Effector CD4-positive, alpha-beta T cell (primary cell): ENCODE measurements at regions not wholly inside any gene's neighbourhood (a gene's known extent, or its start where the extent isn't known, plus 50 kb on each side); places are given as distances from the start of the nearest gene placed in this dataset.

Experiments used
- DNase-seq: peaks from one replicate; pipeline ENCODE4 v3.0.0-alpha.2; 2020

DNA sequence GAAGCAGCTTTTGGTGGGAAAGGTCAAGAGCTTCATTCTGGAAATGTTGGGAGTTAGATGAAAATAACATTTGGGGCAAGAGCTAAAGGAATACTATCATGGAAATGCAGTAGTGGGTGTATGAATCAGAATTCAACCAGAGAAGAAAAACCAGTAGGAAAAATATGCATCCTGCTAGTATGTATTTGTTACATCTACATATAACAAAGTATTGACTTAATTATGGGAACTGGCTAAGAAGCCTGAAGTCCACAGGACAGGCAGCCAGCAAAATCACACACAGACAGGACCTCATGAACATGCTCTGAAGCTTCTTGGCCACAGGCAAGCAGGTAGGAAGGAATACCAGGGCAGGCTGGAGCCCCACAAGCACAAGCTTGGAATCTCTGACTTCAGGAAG lies 185.8 kb downstream of the FBXO15 start:
- DNase-seq: no peak

DNA sequence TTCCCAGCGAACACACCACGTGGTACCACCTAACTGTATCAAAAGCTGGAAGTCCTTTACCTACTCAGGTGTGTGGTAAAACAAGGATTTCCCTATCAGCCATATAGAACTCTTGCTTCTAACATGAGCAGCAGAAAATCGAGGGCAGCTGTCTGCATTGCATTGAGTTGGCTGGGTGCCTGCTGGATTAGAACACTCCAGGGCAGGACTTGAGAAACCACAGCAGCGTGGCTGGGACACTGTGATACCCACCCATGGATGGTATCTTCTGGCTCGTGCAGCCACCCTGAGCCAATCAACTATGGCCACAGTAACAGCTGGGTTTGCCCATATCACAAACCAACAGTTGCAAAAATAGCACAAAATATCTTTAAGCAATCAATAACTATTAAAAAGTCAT lies 188.3 kb downstream of the FBXO15 start:
- DNase-seq: no peak

DNA sequence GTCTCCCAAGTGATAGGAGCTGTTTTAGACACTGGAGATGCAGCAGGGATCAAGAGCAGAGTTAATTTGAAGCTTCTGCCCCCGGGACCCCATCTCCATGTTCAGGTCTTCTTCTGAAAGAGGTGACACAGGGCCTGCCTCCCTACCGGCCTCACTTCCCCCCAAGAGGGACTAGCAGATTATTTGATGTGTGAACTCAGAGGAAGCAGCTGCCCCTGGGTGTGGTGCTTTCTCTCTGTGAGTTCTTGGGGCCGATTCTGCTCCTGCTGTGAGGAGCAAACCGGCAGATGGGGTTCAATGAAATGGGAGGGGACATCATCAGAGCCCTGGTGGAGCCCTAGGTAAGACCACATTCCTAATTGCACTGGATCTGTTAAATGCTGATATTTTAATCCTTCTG lies 193.4 kb downstream of the FBXO15 start:
- DNase-seq: no peak

DNA sequence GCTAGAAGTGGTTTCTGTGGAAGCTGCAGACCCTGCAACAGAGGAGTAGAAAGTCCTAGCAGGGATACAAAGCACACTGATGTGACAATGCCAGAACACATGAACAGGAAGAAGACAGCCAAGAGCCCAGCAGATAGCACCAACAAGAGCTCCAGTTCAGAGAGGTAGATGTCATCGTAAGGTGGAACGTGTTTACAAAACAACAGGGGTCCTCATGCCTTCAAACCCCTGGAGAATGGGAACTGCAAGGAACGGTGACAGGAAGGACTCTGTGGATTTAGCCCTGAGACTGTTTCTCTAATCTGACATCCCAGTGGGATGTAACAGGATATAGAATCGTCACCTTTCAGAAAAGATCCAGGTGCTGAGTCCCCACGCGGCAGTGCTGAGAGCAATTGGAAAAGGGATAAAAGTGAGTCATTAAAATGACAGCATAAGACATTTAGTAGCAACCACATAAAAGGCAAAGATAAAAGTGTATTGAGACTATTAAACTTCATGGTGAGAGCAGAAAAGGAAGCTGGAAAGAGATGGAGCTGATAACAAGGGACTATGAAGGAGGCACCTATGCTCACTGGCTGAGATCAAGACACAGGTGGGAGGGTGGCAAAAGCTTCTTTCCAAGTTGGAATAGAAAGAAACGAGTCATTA lies 195.2 kb downstream of the FBXO15 start:
- no peak for DNase-seq

DNA sequence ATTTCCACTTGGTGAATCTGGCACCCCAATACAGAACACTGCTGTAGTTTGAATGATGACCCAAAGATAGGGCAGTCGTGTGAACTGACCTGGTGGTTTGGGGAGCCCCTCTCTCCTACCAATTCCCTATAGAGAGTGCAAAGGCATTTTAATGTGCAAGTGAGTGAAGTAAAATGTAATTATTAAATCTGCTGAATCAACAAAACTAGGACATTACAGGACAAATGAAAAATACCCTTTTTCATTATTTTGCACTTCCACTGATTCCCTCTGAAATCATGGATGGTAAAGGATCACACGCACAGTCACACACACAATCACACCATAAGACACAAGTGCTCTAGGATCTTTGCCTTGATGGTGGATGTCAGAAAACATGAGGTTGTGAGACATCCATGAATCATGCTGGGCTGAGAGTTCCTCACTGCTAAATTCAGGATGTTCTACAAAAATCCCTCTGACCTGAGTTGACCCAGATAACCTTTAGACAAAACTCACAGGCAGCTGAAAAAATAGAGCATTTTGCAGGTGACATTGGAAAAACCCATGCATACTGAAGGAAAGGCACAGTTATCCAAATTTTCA lies 197.4 kb downstream of the FBXO15 start:
- DNase-seq: no peak

DNA sequence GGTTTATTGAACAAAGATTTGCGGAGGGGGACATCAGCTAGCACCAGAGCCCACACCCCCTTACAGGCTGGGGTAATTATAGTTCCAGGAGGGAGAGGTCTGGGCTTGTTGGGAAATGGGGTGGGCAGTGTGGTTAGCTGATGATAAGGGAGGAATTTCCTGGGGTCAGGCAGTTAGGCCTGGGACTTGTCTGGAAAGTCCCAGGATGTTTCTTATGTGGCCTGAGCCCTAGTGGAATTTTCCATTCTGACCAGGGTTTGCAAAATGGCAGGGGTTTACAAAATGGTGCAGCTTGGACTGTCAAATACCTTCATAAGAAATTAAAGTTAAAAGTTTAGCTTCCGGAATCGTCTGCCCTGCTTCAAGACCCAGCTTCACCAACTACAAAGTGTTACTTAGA lies 199.1 kb downstream of the FBXO15 start:
- DNase-seq: no peak

DNA sequence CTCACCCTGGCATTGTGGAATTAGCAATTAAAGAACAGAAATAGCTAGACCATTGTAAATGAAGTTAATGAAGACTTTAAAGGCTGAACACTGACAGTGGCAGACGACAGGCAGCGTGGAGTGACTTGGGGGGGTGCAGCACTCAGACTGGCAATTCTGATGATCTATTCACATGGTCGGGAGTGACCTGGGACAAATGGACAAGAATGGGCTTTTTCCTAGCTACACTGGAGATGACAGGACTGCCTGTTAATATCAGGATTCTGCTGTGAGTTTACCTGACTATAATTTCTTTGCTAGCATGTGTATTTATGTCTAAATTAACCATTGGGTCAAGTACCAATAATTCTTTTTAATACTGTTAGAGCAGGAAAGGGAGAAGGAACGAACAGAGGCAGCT lies 199.6 kb downstream of the FBXO15 start:
- DNase-seq: no peak

DNA sequence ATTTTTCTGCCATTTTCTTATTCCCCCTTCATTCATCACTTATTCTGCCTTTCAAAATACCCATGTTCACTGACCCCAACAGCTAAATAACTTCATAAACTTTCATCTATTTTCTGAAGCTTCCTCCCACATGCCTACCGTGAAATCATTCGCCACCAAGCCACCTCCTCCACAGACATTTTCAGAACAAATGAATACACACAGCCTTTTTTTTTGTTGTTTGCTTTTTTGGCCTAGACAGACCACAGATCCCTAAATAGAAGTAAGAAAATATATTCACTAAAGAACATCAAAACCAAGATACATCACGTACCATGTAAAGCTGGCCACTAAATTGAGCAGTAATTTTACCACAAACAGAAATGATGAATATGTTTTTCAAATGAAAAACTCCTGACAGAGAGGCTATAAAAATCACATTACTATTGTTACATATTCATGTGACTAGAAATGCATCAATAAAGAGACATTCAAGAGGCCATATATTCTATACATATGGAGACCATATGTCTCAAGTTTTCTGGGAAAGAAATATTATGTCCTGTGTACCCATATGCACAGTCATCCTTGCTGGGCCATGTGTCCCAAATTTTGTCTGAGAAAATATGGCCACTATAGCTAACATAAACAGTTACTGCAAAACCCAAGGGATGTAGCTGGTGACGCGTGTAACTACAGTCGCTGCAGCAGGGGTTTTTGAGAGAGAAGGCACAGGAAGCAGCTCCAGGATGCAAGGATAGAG lies 200.3 kb downstream of the FBXO15 start:
- DNase-seq: no peak

DNA sequence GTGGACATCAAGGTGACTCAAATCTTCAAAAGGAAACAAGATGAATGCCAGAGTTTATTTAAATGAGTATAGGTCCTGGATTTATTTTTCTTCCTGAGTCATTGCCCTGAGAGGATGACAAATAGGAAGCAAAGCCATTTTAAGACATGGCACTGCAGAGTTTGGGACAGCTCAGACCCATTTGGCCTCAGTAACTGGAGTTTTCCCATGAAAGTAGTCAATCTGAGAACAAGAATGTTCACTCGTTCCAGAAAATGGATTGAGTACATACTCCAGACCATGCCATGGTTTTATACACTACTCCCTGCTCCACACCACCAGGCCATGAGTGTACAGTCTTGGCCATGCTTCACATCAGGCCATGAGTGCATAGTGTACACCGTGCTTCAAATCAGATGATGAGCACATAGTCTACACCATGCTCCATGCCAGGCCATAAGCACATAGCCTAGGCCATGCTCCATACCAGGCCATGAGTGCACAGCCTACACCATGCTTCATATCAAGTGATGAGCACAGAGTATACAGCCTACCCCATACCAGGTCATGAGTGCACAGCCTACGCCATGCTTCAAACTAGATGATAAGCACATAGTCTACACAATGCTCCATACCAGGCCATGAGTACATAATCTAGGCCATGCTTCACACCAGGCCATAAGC lies 202.4 kb downstream of the FBXO15 start:
- DNase-seq: no peak

DNA sequence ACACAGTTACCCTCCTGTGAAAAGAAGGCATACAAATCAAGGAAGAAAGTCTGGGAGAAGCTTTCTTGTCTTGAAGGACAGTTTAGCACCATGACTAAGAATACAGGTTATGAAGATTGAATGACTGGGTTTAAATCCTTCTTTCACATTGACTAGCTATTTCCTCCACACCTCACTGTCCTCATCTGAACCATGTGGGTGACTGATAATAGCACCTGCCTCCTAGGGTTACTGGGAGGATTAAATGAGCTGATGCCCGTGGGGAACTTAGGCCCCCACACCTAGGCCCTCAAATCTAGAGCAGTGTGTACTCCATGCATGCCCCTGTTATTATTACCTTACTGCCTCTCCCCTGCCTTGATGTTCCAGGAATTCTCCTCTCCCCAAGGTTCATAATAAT lies 202.9 kb downstream of the FBXO15 start:
- DNase-seq: no peak

DNA sequence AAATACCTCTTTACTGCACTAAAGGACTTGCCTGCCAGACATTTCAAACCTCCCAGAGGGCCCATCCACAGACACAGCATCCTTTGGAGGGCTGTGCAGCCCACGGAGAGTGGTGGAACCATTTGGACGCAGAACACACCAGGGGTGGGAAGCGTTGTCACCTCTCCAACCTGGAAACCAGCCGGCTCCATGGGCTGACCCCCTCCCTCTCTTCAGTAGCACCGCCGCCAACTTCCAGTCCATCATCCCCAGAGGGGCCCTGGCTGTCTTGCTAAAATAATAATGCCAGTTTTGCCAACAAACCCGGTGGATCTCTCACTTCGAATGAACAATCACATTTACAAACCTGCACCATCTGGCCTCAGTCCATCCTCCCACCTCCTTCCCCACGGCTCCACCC lies 203.9 kb downstream of the FBXO15 start:
- DNase-seq: no peak

DNA sequence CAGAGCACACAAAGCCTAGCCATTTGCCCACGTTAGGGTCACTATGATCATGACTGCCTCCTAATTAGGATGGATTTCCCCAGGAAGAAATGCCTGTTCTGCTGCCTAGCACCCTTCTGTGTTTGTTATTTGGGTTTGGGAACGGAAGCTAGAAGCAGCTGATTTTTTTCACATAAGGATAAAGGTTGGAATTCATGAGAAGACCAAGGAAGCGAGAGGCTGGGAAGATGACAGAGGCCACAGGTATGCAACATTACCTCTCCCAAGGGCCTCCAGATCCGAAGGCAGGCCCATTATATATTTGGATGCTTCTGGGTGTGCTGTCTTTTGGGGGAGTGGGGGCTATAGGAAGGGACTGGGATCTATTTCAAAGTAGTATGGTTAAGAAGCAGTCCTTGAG lies 204.7 kb downstream of the FBXO15 start:
- no peak for DNase-seq

DNA sequence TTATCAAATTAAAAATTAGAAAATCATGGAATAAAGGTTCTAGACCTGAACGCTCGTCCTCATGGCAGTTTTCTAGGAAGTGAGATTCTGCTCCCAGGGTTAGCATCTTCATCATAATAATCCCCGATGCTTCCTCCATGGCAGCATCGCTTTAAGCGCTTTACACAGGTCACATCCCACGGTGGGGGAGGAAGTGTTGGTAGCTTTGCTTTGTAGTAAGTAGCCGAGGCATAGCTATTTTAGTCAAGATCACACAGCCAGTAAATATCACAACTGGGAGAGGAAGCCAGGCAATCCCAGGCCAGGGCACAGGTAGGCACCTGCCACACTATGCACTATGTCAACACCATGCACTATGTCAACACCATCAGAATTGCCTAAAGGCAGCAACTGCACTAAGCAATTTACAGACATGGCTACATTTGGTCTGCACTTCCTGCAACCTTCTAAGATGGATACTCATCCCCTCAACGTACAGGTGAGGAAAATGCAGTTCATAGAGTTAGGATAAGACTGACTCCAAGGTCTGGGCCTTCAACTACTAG lies 205.5 kb downstream of the FBXO15 start:
- no peak for DNase-seq

DNA sequence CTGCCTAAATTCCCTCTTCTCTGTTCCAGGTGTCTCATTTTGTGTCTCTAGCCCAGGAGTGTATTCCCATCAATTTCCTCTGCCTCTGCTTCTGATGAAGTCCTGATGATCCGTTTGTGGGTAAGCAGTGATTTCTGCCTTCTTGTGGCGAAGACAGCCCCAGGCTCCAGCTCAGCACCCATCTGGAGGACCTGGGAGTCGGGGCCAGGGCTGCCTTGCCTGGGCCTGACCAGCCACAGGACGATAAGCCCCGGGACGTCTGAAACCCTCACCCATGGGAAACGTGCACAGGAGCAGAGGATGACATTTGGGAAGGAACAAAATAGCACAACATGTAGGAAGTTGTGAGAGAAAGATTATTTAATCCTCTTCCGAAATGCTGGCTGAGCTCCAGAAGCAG lies 206.9 kb downstream of the FBXO15 start:
- DNase-seq: no peak

DNA sequence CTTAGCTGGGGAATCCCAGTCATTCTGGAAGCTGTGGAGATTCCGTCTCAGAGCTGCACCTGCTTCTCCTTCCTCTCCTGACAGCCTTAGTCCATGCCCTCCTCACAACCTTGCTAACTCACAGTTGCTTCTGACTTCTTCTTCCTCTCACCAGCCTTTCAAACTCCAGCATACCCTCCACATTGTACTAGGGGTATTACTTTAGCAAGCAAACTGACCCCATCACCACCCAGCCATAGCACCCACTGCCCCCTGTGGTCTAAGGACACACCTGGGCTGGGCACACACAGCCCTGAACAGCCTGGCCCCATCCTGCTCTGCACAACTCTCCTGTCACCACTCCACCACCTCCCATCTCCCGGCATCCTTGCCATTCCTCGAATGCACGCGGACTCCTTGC lies 208.2 kb downstream of the FBXO15 start:
- DNase-seq: no peak

DNA sequence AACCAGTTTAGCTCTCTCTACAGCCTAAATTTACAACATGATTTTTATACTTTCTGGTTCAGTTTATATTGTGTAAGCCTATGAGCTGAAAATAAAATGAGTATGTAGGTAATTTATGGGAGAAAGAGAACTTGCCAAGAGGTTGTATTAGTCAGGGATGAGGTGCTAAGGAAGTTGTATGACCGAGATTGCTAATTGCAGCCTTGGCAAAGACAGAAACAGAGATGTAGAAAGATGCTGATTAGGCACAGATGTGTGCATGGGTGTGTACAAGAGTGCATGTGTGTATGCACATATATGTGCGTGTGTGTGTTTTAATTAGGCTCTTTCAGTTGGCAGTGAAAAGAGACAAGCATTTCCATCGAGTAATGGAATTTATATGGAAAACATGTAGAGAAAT lies 213.9 kb downstream of the FBXO15 start:
- DNase-seq: no peak

DNA sequence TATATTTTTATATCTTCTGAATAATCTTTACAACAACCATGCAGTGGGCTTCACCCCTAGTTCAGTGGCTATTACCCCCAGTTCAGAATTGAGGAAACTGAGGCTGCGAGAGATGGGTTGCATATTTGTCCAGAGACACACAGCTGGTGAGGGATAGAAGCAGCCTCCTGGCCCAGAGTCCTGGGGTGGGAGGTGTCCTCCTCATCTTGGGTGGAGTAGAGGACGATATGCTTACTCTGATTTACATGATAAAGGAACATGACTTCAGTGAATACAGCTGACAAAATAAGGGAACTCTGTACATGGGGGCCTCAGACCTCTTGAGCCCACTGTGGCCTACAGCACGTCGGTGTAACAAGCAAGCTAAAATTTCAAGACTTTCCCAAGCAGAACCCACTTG lies 214.7 kb downstream of the FBXO15 start:
- DNase-seq: no peak

DNA sequence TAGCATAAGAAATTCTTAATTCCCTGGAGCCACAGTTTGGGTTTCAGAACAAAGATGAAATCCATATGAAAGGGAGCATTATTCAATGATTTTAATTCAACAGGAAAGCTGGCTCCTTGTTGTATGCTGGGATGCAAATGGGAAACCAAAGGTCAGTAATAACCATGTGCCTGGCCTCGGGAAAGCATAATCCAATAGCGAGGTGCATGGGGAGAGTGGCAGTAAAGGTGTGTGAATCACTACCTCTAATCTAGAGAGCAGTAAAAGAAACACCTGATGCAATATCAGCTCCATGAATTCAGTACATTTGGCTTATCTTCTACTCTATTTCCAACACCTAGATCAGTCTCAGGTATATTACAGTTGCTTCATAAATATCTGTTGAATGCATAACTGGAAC lies 220.1 kb downstream of the FBXO15 start:
- DNase-seq: no peak

DNA sequence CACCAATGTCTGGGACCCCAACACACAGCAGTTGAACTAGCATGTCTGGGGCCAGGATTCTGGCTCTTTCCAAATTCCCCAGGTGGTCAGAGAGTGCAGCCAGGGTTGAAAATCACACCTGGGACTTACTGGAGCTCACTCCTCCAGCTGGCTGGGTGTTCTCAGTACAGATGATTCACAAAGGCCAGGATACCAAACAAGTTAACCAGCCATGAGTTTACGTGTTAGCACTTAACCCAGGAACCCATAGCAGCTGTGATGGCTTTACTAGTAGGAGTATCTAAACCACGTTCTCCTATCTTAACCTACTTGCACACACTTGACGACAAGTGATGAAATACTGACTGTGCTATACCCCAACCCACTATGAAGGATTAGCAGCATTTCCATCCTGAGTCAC lies 222.8 kb downstream of the FBXO15 start:
- no peak for DNase-seq

DNA sequence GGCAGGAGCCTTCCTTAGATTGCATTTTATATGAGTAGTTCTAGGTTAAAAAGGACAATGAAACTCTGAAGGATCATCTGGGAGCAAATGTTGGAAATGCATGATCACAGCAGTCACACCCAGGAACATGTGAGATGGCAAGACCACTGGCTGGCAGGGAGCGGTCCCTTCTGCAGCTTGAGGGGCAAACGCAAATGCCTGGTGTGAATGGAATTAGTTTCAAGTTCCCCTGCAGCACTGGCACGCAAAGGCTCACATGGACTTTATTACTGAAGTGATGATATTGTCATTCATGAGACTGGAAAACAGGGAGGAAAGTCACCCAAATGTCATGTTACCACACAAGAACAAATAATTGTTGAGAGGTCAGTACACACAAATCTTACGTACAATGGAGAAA lies 223.3 kb downstream of the FBXO15 start:
- DNase-seq: no peak

DNA sequence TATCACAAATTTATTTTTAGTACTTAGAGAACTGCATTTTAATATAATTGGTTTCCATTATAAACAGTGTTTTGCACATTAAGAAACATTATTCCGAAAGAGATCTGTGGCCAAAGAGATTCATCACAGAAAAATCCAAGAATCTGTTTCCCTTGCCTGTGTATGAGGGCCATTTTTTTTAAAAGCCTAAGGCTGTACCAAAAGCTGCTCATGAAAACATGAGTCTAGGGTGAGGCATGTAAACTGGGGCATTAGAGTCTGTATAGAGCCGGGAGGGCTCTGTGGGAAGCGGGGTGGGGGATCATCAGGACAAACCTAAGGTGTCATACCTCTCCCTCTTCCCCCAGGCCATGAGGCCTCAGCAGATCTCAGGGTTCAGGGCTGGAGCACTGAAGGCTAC lies 223.8 kb downstream of the FBXO15 start:
- DNase-seq: no peak

DNA sequence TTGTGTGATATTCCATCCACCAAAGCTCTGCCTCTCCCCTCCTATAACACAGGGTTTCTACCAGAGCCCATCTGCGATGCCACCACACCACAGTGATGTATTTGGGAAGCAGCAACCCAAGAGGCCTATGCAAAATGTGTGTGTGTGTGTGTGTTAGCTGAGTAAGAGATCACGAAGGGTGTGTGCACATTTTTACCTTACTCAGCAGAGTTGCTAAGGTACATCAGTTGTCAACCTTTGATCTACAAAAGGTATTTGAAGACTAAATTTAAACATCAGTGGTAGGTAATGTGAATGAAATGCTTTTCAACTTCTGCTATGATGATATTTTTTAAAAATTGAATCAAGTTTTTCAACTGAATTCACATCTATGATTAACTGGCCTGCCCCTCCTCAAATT lies 227.6 kb downstream of the FBXO15 start:
- DNase-seq: no peak

DNA sequence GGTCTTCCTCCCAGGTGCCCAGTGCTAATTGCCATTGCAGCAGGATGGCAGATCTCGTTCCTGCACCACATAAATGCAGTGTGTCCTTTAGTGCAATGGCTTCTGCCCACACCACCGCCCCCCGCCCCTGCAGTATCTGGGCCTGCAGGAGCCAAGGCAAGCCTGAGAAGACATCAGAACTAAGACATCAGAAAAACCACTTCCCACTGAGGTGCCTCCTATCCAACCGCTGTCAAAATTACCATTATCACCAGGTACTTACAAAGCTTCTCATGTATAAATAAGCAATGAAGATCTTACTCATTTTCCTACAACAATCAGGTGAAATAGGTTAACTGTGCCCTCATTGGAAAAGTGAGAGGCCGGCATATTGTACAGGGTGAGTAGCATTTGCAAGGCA lies 228.8 kb downstream of the FBXO15 start:
- DNase-seq: no peak

DNA sequence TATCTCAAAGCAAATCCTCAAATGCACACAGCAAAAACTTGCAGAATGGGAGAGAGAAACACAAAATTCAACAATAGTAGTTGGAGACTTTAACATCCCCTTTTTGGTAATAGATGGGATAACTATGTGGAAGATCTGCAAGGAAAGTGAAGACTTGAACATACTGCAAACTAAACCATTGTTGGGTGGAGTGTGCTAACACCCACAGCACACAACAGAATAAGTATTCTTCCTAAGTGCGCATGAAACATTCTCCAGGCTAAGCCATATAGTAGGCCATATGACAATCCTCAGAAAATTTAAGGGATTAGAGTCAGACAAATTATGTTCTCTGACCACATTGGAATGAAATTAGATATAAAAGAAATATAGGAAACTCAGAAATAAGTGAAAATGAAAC lies 230.6 kb downstream of the FBXO15 start:
- DNase-seq: no peak
